SK-N-SH (cell line): ENCODE measurements at regions not wholly inside any gene's neighbourhood (a gene's known extent, or its start where the extent isn't known, plus 50 kb on each side); places are given as distances from the start of the nearest gene placed in this dataset.

Experiments used
- CHD2 ChIP-seq: fragments of 150-350 bp; IDR thresholded peaks from 2 replicates; pipeline ENCODE4 v1.6.1; 2018; ENCODE audit warnings: low read length; ENCODE audit not compliant: partially characterized antibody
- EP300 ChIP-seq, 2 experiments: IDR thresholded peaks; 2 replicates each; pipeline versions ENCODE4 v1.4.0 to v1.6.1; 2012; ENCODE audit warnings: borderline replicate concordance in 1 of 2, low read depth in 1 of 2, low read length in 1 of 2
- EZH2phosphoT487 ChIP-seq: fragments of 200-600 bp; sonication (generic); IDR thresholded peaks from 2 replicates; pipeline ENCODE4 v1.6.1; 2017; ENCODE audit warnings: low read depth, mixed run types, mild to moderate bottlenecking, antibody characterized with exemption, moderate library complexity, borderline replicate concordance
- FOXM1 ChIP-seq: IDR thresholded peaks from 2 replicates; pipeline ENCODE4 v1.4.0; 2012; ENCODE audit warnings: low read depth, mild to moderate bottlenecking
- MEF2A ChIP-seq: IDR thresholded peaks from 2 replicates; pipeline ENCODE4 v1.4.0; 2012; ENCODE audit warnings: low read depth, borderline replicate concordance
- NFIC ChIP-seq: IDR thresholded peaks from 2 replicates; pipeline ENCODE4 v1.4.0; 2012; ENCODE audit warnings: borderline replicate concordance
- NRF1 ChIP-seq: IDR thresholded peaks from 2 replicates; pipeline ENCODE4 v1.6.1; 2012; ENCODE audit warnings: low read depth, mild to moderate bottlenecking, low read length
- PBX3 ChIP-seq: IDR thresholded peaks from 2 replicates; pipeline ENCODE4; 2012
- POLR2AphosphoS5 ChIP-seq: IDR thresholded peaks from 2 replicates; pipeline ENCODE4 v1.6.1; 2012; ENCODE audit warnings: low read depth, low read length
- RAD21 ChIP-seq: IDR thresholded peaks from 2 replicates; pipeline ENCODE4 v1.6.1; 2012; ENCODE audit warnings: mild to moderate bottlenecking, low read length
- SIN3A ChIP-seq: IDR thresholded peaks from 2 replicates; pipeline ENCODE4 v1.6.1; 2012; ENCODE audit warnings: low read depth, mild to moderate bottlenecking, low read length, moderate library complexity, borderline replicate concordance
- TF ChIP-seq, protein P1 (sequence below): IDR thresholded peaks from 2 replicates; pipeline ENCODE4 v1.4.0; 2012; ENCODE audit warnings: low read depth, borderline replicate concordance
- TF ChIP-seq, protein P2 (sequence below): fragments of 200-600 bp; sonication (generic); IDR thresholded peaks from 2 replicates; pipeline ENCODE4 v1.6.1; 2017; ENCODE audit warnings: antibody characterized with exemption, mild to moderate bottlenecking, moderate library complexity

DNA sequence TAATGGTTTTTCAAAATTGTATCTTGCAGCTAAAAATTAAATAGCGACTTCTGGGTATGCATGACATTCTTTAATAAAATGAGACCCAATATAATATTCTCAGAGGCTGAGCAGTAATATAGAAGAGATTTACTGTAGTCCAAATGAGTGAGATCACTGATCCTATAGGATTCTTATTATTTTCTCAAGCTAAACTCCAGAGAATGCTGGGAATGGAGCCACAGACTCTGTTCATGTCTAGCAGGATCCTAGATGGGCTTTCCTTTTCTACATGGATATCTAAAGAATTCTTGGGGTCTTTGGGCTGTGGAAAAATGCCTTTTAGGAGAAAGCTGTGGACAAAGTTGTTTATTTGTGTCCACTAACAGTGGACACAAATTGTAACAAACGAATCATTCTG, 150.7 kb upstream of the ZNF644 start:
- TF ChIP-seq CHD2: no peak
- no peak for TF ChIP-seq FOXM1
- TF ChIP-seq NRF1: no peak
- no peak for TF ChIP-seq SIN3A
- TF ChIP-seq, protein P1, sequence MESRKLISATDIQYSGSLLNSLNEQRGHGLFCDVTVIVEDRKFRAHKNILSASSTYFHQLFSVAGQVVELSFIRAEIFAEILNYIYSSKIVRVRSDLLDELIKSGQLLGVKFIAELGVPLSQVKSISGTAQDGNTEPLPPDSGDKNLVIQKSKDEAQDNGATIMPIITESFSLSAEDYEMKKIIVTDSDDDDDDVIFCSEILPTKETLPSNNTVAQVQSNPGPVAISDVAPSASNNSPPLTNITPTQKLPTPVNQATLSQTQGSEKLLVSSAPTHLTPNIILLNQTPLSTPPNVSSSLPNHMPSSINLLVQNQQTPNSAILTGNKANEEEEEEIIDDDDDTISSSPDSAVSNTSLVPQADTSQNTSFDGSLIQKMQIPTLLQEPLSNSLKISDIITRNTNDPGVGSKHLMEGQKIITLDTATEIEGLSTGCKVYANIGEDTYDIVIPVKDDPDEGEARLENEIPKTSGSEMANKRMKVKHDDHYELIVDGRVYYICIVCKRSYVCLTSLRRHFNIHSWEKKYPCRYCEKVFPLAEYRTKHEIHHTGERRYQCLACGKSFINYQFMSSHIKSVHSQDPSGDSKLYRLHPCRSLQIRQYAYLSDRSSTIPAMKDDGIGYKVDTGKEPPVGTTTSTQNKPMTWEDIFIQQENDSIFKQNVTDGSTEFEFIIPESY: no peak
- no peak for TF ChIP-seq POLR2AphosphoS5
- no peak for TF ChIP-seq RAD21
- TF ChIP-seq EP300 (IDR thresholded peaks at IDR 0.05; ENCODE audit: borderline replicate concordance in 1 of 2, low read depth in 1 of 2, low read length in 1 of 2): no peak
- no peak for TF ChIP-seq NFIC
- TF ChIP-seq EZH2phosphoT487: no peak
- no peak for TF ChIP-seq MEF2A
- TF ChIP-seq, protein P2, sequence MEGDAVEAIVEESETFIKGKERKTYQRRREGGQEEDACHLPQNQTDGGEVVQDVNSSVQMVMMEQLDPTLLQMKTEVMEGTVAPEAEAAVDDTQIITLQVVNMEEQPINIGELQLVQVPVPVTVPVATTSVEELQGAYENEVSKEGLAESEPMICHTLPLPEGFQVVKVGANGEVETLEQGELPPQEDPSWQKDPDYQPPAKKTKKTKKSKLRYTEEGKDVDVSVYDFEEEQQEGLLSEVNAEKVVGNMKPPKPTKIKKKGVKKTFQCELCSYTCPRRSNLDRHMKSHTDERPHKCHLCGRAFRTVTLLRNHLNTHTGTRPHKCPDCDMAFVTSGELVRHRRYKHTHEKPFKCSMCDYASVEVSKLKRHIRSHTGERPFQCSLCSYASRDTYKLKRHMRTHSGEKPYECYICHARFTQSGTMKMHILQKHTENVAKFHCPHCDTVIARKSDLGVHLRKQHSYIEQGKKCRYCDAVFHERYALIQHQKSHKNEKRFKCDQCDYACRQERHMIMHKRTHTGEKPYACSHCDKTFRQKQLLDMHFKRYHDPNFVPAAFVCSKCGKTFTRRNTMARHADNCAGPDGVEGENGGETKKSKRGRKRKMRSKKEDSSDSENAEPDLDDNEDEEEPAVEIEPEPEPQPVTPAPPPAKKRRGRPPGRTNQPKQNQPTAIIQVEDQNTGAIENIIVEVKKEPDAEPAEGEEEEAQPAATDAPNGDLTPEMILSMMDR: no peak
- no peak for TF ChIP-seq PBX3
